Mammary epithelial cell (primary cell): ENCODE measurements at regions not wholly inside any gene's neighbourhood (a gene's known extent, or its start where the extent isn't known, plus 50 kb on each side); places are given as distances from the start of the nearest gene placed in this dataset.

Source experiments
- EZH2 ChIP-seq: IDR thresholded peaks from 2 replicates; pipeline ENCODE4 v1.6.1; 2012; ENCODE audit warnings: low read length, inconsistent platforms, borderline replicate concordance
- TF ChIP-seq, protein P1 (sequence below), 2 donors: IDR thresholded peaks in 1 of 2; conservative IDR thresholded peaks in 1 of 2; 2 replicates each; pipeline ENCODE4 v1.5.1; 2011 to 2012; ENCODE audit warnings: inconsistent platforms in 2 of 2, low read length in 2 of 2, mild to moderate bottlenecking in 2 of 2, control low read depth in 1 of 2, low read depth in 1 of 2; ENCODE audit not compliant: insufficient read depth in 1 of 2; ENCODE audit errors: extremely low read depth in 1 of 2

DNA sequence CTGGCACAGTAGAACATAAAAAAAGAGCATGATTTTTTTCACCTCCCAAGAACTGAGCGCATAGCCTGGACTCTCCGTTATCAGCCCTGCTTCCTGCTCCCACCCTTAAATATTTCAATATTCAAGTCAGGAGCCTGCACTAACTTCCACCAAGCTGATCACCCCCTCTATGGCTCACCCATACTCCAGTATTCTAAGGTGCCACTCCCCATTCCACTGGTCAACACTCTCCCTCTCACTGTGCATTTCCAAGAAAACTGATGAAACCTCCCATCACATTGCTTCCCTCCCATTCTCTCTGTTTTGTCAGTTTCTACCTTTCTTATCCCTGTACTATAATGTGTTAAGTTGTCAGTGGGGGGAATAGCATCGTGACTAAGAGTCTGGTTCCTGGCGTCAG is 95.0 kb upstream of the C7orf33 start:
- TF ChIP-seq, protein P1, sequence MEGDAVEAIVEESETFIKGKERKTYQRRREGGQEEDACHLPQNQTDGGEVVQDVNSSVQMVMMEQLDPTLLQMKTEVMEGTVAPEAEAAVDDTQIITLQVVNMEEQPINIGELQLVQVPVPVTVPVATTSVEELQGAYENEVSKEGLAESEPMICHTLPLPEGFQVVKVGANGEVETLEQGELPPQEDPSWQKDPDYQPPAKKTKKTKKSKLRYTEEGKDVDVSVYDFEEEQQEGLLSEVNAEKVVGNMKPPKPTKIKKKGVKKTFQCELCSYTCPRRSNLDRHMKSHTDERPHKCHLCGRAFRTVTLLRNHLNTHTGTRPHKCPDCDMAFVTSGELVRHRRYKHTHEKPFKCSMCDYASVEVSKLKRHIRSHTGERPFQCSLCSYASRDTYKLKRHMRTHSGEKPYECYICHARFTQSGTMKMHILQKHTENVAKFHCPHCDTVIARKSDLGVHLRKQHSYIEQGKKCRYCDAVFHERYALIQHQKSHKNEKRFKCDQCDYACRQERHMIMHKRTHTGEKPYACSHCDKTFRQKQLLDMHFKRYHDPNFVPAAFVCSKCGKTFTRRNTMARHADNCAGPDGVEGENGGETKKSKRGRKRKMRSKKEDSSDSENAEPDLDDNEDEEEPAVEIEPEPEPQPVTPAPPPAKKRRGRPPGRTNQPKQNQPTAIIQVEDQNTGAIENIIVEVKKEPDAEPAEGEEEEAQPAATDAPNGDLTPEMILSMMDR (conservative IDR thresholded peaks at IDR 0.05 in 1 of 2, IDR thresholded peaks at IDR 0.05 in 1 of 2; ENCODE audit: extremely low read depth in 1 of 2, insufficient read depth in 1 of 2, low read depth in 1 of 2, low read length in 2 of 2): no peak
- TF ChIP-seq EZH2: no peak
